ENCODE measurements at regions not wholly inside any gene's neighbourhood (a gene's known extent, or its start where the extent isn't known, plus 50 kb on each side); places are given as distances from the start of the nearest gene placed in this dataset.
A peak's percentile ranks its signal among the peaks of the same experiment; 100 is the strongest.

DNA sequence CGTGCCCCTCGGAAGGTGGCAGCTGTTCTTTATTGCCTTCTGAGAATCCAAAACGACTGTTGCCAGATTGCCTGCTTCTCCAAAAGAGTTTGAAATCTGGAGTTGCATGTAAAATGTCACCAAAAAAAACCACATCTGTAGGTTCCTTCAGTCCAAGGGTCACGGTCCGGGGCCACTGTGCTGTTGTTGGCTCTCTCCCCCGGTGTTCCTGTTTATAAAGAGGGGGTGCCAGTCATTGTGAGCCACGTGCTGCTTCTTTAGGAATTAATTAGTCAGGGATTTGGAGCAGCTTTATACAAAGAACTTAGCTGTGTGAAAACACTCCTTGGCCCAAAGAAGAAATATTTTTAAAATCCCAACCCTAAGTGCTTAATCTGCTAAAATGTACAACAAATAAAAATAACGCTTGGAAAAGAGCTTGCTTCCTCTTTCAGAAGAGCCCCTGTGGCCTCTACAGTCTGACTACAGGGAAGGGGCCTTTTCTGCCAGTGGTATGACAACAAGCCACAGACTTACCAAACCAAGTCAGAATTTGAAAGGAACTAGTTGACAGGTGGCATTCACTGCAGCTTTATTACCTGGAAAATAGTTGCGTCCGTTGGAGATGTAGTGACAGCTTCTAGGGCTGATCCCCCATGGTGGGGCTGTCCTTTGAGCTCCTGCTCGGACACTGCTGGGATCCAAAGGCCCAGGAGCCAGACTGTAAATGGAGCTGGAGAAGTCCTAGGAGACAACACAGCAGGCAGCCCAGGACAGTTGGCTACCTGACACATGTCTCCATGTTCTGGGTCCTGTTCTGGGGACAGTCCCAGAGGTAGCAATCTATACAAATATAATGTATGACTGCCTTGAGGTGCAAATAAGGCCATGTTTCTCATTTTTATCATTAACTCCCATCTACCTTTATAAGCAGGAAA is 84.5 kb upstream of the SLC1A4 start (continued):
- no peak for TF ChIP-seq ZSCAN18 (CRISPR knock-in tag; IDR thresholded peaks at IDR 0.05)
- TF ChIP-seq ZNF263 (CRISPR knock-in tag; IDR thresholded peaks at IDR 0.05; ENCODE audit: low read depth), result no peak
- TF ChIP-seq CREM (CRISPR knock-in tag; IDR thresholded peaks at IDR 0.05), result no peak
- no peak for TF ChIP-seq ATF3 (CRISPR knock-in tag; conservative IDR thresholded peaks at IDR 0.05)
- TF ChIP-seq CBFB (CRISPR knock-in tag; IDR thresholded peaks at IDR 0.05; ENCODE audit: low read depth), result no peak
- no peak for TF ChIP-seq FOXK1 (CRISPR knock-in tag; IDR thresholded peaks at IDR 0.05)
- no peak for TF ChIP-seq ZNF121 (CRISPR knock-in tag; IDR thresholded peaks at IDR 0.05)

- Mint-ChIP-seq H3K27me3 (ENCODE audit: low read depth) (no peaks in the 10 kb centered on the region), H3K4me3 (no peak overlapping the region), H3K36me3 (no peaks in the 10 kb centered on the region), H3K27ac (no peak overlapping the region), H3K4me1 (peaks cover 15% of the 10 kb centered on the region), H3K9me3 (peaks cover 8% of the 10 kb centered on the region)
- DNase-seq (ENCODE audit: low spot score) (no peak), ATAC-seq (peak; percentile 39; the same call in 1 of the 2 replicates)
- POLR2A ChIA-PET, result no interaction called here
- TF ChIP-seq CREM (CRISPR knock-in tag; IDR thresholded peaks at IDR 0.05) (no peak), ATF2 (CRISPR knock-in tag; IDR thresholded peaks at IDR 0.05; ENCODE audit: borderline replicate concordance, low read depth) (no peak), AFF4 (CRISPR knock-in tag; IDR thresholded peaks at IDR 0.05; ENCODE audit: borderline replicate concordance) (no peak), ATF1 (CRISPR knock-in tag; IDR thresholded peaks at IDR 0.05) (no peak), MXD4 (CRISPR knock-in tag; IDR thresholded peaks at IDR 0.05; ENCODE audit: borderline replicate concordance) (no peak), ELF4 (CRISPR knock-in tag; IDR thresholded peaks at IDR 0.05; ENCODE audit: low read depth) (no peak), SOX15 (CRISPR knock-in tag; IDR thresholded peaks at IDR 0.05) (no peak), NFYB (CRISPR knock-in tag; conservative IDR thresholded peaks at IDR 0.05; ENCODE audit: low read depth) (no peak), ZNF219 (CRISPR knock-in tag; IDR thresholded peaks at IDR 0.05; ENCODE audit: borderline replicate concordance) (no peak), EMX1 (CRISPR knock-in tag; IDR thresholded peaks at IDR 0.05) (no peak), SMAD4 (CRISPR knock-in tag; IDR thresholded peaks at IDR 0.05) (no peak)
- TF ChIP-seq, protein P1, sequence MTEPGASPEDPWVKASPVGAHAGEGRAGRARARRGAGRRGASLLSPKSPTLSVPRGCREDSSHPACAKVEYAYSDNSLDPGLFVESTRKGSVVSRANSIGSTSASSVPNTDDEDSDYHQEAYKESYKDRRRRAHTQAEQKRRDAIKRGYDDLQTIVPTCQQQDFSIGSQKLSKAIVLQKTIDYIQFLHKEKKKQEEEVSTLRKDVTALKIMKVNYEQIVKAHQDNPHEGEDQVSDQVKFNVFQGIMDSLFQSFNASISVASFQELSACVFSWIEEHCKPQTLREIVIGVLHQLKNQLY (CRISPR knock-in tag; IDR thresholded peaks at IDR 0.05), result no peak
- CTCF ChIA-PET, result interaction anchor here (0.8 to 7.0 kb wide), 5 partner anchors 9 to 281 kb away, joined by 3 to 40 read pairs (median 4); no protein-coding TSS in a partner anchor
These were observed 83.7 kb upstream of the SLC1A4 start for GRCh38 chr2:64905338-64906024.

Data from WTC11 (cell line).